GM13977 (cell line): ENCODE measurements at regions not wholly inside any gene's neighbourhood (a gene's known extent, or its start where the extent isn't known, plus 50 kb on each side); places are given as distances from the start of the nearest gene placed in this dataset.

Experiments used
- DNase-seq: peaks from one replicate; pipeline ENCODE4 v3.0.0; 2012; ENCODE audit warnings: low spot score
- in situ Hi-C: fragments of 300-500 bp; cut with MboI; formaldehyde crosslinking; loops from one replicate; pipeline ENCODE4 v1.12.0; 2022; ENCODE audit warnings: low sequenced_read_pairs, low pct_unique_long_range_greater_than_20kb, mixed read lengths, inconsistent platforms; ENCODE audit not compliant: unreplicated experiment
- TF ChIP-seq, protein P1 (sequence below): IDR thresholded peaks from 2 replicates; pipeline ENCODE4 v1.5.1; 2012; ENCODE audit warnings: mild to moderate bottlenecking, control low read depth; ENCODE audit not compliant: insufficient read depth; ENCODE audit errors: extremely low read depth, missing control alignments

DNA sequence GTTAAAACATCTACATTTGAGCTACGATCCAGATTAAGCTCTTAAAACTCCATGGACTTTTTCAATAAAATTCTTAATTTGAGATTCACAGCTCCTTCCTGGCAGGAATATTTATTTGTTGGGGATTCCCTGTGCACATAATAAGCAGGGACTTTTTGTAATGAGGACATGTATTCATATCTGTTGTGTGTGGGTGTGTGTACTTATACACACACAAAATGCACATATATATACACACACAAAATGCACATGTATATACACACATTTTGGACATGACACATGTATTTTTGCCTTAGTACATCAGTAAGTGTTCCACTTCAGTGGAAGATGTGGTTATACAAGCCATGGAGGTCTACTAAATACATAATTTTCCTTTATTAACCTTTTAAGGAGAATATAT lies 1131.1 kb upstream of the CDH2 start:
- in situ Hi-C loops, result no loop called here
- DNase-seq, result no peak

DNA sequence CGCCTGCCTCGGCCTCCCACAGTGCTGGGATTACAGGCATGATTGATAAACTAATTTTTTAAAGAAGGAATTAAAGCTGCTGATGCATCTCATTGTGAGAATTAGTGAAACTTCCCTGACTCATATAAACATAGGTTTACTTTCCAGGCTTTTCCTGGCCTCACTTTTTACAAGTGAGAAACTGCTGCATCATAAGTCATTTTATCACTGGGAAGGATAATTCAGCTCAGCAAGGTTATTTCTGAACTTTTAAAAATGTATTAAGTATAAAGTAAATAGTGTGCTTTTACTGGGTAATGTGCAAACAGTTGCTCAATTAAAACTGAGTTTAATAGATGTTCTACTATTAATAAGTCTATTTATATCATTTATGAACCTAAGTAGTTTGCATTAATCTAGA lies 1130.3 kb upstream of the CDH2 start:
- DNase-seq, result no peak
- TF ChIP-seq, protein P1, sequence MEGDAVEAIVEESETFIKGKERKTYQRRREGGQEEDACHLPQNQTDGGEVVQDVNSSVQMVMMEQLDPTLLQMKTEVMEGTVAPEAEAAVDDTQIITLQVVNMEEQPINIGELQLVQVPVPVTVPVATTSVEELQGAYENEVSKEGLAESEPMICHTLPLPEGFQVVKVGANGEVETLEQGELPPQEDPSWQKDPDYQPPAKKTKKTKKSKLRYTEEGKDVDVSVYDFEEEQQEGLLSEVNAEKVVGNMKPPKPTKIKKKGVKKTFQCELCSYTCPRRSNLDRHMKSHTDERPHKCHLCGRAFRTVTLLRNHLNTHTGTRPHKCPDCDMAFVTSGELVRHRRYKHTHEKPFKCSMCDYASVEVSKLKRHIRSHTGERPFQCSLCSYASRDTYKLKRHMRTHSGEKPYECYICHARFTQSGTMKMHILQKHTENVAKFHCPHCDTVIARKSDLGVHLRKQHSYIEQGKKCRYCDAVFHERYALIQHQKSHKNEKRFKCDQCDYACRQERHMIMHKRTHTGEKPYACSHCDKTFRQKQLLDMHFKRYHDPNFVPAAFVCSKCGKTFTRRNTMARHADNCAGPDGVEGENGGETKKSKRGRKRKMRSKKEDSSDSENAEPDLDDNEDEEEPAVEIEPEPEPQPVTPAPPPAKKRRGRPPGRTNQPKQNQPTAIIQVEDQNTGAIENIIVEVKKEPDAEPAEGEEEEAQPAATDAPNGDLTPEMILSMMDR, result no peak
- in situ Hi-C loops, result no loop called here

More for the DNA sequence above, 1131.1 kb upstream of the CDH2 start:
- TF ChIP-seq, protein P1, result no peak

DNA sequence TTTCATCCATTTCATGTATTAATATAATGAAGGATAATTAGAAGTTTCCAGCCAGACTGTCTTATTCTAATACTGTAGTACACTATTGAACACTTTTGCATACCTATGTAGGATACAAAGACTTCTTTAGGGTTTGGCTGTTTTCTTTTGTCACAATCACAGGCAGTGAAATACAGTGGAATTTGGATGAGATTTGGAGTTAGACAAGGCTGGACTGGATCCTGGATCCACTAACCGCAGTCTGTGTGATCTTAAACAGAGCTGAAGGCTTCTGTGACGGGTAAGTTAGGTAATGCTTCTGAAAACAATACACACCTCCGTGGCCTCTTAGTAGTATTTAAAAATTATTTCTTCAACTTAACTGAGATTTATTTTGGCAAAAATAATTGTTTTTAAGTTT lies 1128.6 kb upstream of the CDH2 start:
- DNase-seq, result no peak
- TF ChIP-seq, protein P1, result no peak
- in situ Hi-C loops, result no loop called here

DNA sequence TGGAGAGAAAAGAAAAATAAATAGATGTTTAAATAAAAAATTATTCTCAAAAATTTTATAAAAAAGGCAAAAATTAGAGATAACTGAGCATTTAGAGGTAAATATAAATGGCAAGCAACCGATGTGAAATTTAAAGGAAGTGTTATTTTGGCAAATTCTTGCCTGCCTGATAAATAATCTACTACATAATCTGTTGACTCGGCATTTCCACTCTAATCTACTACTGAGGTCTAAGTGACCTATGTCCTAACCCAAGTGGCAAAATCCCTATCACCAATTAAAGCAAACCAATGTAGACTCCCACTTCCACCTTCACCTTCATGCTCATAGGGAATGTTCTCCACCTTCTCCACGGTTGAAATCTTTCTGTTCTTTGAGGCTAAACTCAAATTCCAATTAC lies 1124.1 kb upstream of the CDH2 start:
- DNase-seq, result no peak
- TF ChIP-seq, protein P1, result no peak
- in situ Hi-C loops, result no loop called here

DNA sequence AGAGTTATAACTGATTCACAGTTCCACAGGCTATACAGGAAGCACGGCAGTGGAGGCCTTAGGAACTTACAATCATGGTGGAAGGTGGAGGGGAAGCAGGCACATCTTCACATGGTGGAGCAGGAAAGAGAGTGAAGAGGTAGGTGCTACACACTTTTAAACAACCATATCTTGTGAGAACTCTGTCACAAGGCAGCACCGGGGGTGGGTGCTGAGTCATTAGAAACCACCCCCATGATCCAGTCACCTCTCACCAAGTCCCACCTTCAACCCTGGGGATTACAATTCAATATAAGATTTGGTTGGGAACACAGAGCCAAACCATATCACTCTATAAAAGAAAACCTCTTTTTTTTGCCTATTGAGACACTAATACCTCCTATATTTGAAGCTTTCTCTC lies 1108.5 kb upstream of the CDH2 start:
- no peak for DNase-seq
- TF ChIP-seq, protein P1, result no peak
- in situ Hi-C loops, result no loop called here

DNA sequence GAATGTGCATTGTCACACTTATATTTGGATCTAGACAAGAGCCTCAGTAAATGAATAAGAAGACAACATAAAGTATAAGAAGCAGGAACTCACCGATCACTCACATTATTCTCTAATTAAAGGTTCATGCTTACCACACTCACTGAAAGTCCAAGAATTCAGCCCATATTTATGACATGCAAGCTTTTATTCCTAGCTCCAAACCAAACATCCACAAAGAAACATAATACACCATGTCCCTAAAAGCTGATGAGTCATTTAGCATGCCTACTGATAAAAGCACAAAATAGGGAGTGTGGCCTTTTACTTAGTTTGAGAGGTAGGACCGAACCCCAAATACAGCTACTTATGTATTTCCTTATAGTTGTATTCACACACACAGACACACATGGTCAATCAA lies 1094.6 kb upstream of the CDH2 start:
- in situ Hi-C loops, result no loop called here
- DNase-seq, result no peak

More for the DNA sequence above, 1094.6 kb upstream of the CDH2 start:
- TF ChIP-seq, protein P1, result no peak
